ENCODE measurements at regions not wholly inside any gene's neighbourhood (a gene's known extent, or its start where the extent isn't known, plus 50 kb on each side); places are given as distances from the start of the nearest gene placed in this dataset.

DNA sequence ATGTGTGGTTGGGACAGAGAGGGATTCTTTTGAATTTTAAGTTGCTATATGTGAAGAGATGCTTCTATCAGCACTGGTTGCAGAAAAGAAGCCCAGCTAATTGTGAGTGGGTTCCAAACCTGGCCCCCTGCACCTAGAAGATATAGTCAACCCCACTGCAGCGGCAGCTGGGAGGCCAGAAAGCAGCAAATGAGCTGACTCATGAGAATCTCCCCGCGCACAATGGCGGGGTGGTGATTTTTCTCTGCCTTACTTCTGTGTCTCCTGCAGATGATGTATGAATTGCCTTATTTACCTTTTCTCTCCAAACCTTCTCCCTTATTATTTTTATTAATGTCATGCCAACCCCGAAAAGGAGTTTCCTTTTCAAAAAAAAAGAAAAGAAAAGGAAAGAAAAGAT lies 89.7 kb downstream of the MAF start:
- no peaks in the 10 kb centered on the region for H4K20me1 ChIP-seq (ENCODE audit: insufficient read depth)
- no peak overlapping the region for H3K4me2 ChIP-seq
- no peaks in the 10 kb centered on the region for H3K27me3 ChIP-seq (ENCODE audit: insufficient read depth)
- no peaks in the 10 kb centered on the region for H3K79me2 ChIP-seq (ENCODE audit: insufficient read depth)
- POLR2A ChIA-PET: no interaction called here
- 61% methylated on average over 5 of the region's 5 CpGs for WGBS (ENCODE audit: low lambda C conversion rate)
- H3K9me2 ChIP-seq: no peaks in the 10 kb centered on the region
- CTCF ChIA-PET: no interaction called here
- H3K4me1 ChIP-seq (ENCODE audit: control insufficient read depth in 1 of 2, insufficient read depth in 2 of 2, low read depth in 1 of 2, low read length in 1 of 2): no peaks in the 10 kb centered on the region
- H3K9me3 ChIP-seq: no peaks in the 10 kb centered on the region
- H3F3A ChIP-seq (replicated peaks; ENCODE audit: insufficient read depth): no peaks in the 10 kb centered on the region
- DNase-seq: no peak
- no peaks in the 10 kb centered on the region for H3K36me3 ChIP-seq (replicated peaks in 1 of 2; ENCODE audit: control insufficient read depth in 1 of 2, insufficient read depth in 2 of 2, low read length in 1 of 2)
- no peak overlapping the region for H2AFZ ChIP-seq (ENCODE audit: low read depth)
- no peak overlapping the region for H3K27ac ChIP-seq (ENCODE audit: low read depth in 2 of 2, low read length in 1 of 2)
- TF ChIP-seq, protein P1, sequence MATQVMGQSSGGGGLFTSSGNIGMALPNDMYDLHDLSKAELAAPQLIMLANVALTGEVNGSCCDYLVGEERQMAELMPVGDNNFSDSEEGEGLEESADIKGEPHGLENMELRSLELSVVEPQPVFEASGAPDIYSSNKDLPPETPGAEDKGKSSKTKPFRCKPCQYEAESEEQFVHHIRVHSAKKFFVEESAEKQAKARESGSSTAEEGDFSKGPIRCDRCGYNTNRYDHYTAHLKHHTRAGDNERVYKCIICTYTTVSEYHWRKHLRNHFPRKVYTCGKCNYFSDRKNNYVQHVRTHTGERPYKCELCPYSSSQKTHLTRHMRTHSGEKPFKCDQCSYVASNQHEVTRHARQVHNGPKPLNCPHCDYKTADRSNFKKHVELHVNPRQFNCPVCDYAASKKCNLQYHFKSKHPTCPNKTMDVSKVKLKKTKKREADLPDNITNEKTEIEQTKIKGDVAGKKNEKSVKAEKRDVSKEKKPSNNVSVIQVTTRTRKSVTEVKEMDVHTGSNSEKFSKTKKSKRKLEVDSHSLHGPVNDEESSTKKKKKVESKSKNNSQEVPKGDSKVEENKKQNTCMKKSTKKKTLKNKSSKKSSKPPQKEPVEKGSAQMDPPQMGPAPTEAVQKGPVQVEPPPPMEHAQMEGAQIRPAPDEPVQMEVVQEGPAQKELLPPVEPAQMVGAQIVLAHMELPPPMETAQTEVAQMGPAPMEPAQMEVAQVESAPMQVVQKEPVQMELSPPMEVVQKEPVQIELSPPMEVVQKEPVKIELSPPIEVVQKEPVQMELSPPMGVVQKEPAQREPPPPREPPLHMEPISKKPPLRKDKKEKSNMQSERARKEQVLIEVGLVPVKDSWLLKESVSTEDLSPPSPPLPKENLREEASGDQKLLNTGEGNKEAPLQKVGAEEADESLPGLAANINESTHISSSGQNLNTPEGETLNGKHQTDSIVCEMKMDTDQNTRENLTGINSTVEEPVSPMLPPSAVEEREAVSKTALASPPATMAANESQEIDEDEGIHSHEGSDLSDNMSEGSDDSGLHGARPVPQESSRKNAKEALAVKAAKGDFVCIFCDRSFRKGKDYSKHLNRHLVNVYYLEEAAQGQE (IDR thresholded peaks at IDR 0.05; ENCODE audit: low read depth, low read length): no peak
- TF ChIP-seq RFX5 (IDR thresholded peaks at IDR 0.05; ENCODE audit: low read length) (no peak), GATA2 (CRISPR knock-in tag; IDR thresholded peaks at IDR 0.05) (no peak)
- no peak overlapping the region for H3K9ac ChIP-seq
- H3K4me3 ChIP-seq (ENCODE audit: low read depth in 2 of 2, low read length in 1 of 2): no peak overlapping the region

DNA sequence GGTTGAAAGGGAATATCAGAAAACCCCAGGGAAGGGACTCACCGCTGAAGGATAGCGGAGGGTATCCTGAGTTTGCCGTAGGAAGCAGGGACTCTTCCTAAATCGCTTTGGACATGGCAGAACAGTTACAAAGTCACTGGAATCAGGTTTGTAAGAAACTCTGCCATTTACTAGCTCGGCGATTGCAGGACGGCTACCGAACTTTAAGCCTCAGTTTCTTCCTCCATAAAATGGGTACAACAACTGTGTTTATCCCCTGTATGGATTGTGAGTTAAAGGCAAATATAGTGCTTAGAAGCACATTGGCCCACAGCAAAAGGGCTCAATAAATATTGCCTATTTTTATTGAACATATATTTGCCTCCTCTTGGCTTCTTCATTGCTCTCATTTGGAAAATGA lies 90.6 kb downstream of the MAF start:
- Histone ChIP-seq H3K4me2 (no peak overlapping the region), H3K27ac (ENCODE audit: low read depth in 2 of 2, low read length in 1 of 2) (no peak overlapping the region), H3K4me1 (ENCODE audit: control insufficient read depth in 1 of 2, insufficient read depth in 2 of 2, low read depth in 1 of 2, low read length in 1 of 2) (no peaks in the 10 kb centered on the region), H2AFZ (ENCODE audit: low read depth) (no peak overlapping the region), H3K27me3 (ENCODE audit: insufficient read depth) (no peaks in the 10 kb centered on the region), H3K9me2 (no peaks in the 10 kb centered on the region), H3F3A (replicated peaks; ENCODE audit: insufficient read depth) (no peaks in the 10 kb centered on the region), H3K79me2 (ENCODE audit: insufficient read depth) (no peaks in the 10 kb centered on the region), H3K4me3 (ENCODE audit: low read depth in 2 of 2, low read length in 1 of 2) (no peak overlapping the region), H3K36me3 (replicated peaks in 1 of 2; ENCODE audit: control insufficient read depth in 1 of 2, insufficient read depth in 2 of 2, low read length in 1 of 2) (no peaks in the 10 kb centered on the region), H3K9ac (no peak overlapping the region), H3K9me3 (no peaks in the 10 kb centered on the region), H4K20me1 (ENCODE audit: insufficient read depth) (no peaks in the 10 kb centered on the region)
- WGBS (ENCODE audit: low lambda C conversion rate): 61% methylated on average over 8 of the region's 8 CpGs
- ChIA-PET CTCF (no interaction called here), POLR2A (no interaction called here)
- no peak for DNase-seq
- no peak for TF ChIP-seq SMC3 (IDR thresholded peaks at IDR 0.05; ENCODE audit: low read depth, low read length)

DNA sequence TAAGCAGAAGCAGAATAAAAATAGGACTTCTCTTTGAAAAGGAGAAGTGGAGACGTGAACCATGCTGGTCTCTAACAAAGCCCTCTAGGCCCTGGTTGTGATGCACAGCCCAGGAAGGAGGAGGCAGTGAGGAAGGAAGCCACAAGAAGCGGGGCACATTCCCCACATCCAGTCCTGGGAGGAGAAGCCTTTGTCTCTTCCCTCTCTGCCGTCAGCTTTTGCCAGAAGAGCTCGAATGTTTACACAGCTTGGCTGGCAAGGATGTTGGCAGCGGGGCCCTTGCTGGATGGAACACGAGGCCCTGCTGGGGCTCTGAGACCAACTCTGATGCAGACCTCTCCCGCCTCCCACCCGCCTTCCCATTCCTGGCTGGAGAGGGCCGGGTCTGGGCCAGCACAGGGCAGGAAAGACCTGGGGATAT lies 91.3 kb downstream of the MAF start:
- no peaks in the 10 kb centered on the region for H3K27me3 ChIP-seq (ENCODE audit: insufficient read depth)
- H4K20me1 ChIP-seq (ENCODE audit: insufficient read depth): no peaks in the 10 kb centered on the region
- no peaks in the 10 kb centered on the region for H3F3A ChIP-seq (replicated peaks; ENCODE audit: insufficient read depth)
- H3K9me2 ChIP-seq: no peaks in the 10 kb centered on the region
- DNase-seq: peak; percentile 6
- no peaks in the 10 kb centered on the region for H3K4me1 ChIP-seq (ENCODE audit: control insufficient read depth in 1 of 2, insufficient read depth in 2 of 2, low read depth in 1 of 2, low read length in 1 of 2)
- ChIA-PET CTCF (no interaction called here), POLR2A (no interaction called here)
- no peak overlapping the region for H3K4me2 ChIP-seq
- no peaks in the 10 kb centered on the region for H3K36me3 ChIP-seq (replicated peaks in 1 of 2; ENCODE audit: control insufficient read depth in 1 of 2, insufficient read depth in 2 of 2, low read length in 1 of 2)
- no peak overlapping the region for H3K4me3 ChIP-seq (ENCODE audit: low read depth in 2 of 2, low read length in 1 of 2)
- 31% methylated on average over 8 of the region's 9 CpGs for WGBS (ENCODE audit: low lambda C conversion rate)
- no peak overlapping the region for H3K27ac ChIP-seq (ENCODE audit: low read depth in 2 of 2, low read length in 1 of 2)
- H3K9me3 ChIP-seq: no peaks in the 10 kb centered on the region
- no peaks in the 10 kb centered on the region for H3K79me2 ChIP-seq (ENCODE audit: insufficient read depth)
- H2AFZ ChIP-seq (ENCODE audit: low read depth): no peak overlapping the region
- H3K9ac ChIP-seq: no peak overlapping the region
- TF ChIP-seq FOSL2 (IDR thresholded peaks at IDR 0.05; ENCODE audit: borderline replicate concordance, low read depth) (no peak), NRF1 (IDR thresholded peaks at IDR 0.05; ENCODE audit: low read depth, low read length) (no peak), RFX5 (IDR thresholded peaks at IDR 0.05; ENCODE audit: low read length) (no peak), SIN3A (IDR thresholded peaks at IDR 0.05; ENCODE audit: borderline replicate concordance, low read depth, low read length) (no peak), RCOR1 (IDR thresholded peaks at IDR 0.05; ENCODE audit: low read length) (no peak), FOXJ3 (CRISPR knock-in tag; IDR thresholded peaks at IDR 0.05) (no peak), ELF1 (IDR thresholded peaks at IDR 0.05) (no peak), JUND (IDR thresholded peaks at IDR 0.05) (no peak)
- TF ChIP-seq, protein P2, sequence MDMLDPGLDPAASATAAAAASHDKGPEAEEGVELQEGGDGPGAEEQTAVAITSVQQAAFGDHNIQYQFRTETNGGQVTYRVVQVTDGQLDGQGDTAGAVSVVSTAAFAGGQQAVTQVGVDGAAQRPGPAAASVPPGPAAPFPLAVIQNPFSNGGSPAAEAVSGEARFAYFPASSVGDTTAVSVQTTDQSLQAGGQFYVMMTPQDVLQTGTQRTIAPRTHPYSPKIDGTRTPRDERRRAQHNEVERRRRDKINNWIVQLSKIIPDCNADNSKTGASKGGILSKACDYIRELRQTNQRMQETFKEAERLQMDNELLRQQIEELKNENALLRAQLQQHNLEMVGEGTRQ (IDR thresholded peaks at IDR 0.05; ENCODE audit: borderline replicate concordance, low read depth, low read length): no peak
- TF ChIP-seq, protein P3, sequence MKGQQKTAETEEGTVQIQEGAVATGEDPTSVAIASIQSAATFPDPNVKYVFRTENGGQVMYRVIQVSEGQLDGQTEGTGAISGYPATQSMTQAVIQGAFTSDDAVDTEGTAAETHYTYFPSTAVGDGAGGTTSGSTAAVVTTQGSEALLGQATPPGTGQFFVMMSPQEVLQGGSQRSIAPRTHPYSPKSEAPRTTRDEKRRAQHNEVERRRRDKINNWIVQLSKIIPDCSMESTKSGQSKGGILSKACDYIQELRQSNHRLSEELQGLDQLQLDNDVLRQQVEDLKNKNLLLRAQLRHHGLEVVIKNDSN (IDR thresholded peaks at IDR 0.05; ENCODE audit: borderline replicate concordance, low read depth): no peak
- TF ChIP-seq, protein P1 (IDR thresholded peaks at IDR 0.05; ENCODE audit: low read depth, low read length): no peak
- TF ChIP-seq, protein P4, sequence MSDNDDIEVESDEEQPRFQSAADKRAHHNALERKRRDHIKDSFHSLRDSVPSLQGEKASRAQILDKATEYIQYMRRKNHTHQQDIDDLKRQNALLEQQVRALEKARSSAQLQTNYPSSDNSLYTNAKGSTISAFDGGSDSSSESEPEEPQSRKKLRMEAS (IDR thresholded peaks at IDR 0.05; ENCODE audit: low read depth): no peak

Data from SK-N-SH (cell line).